T-helper 2 cell (primary cell): ENCODE measurements at regions not wholly inside any gene's neighbourhood (a gene's known extent, or its start where the extent isn't known, plus 50 kb on each side); places are given as distances from the start of the nearest gene placed in this dataset.
A peak's percentile ranks its signal among the peaks of the same experiment; 100 is the strongest.
"Not testable (repeated sequence)": the region's sequence is repeated elsewhere in the genome, so short reads cannot be mapped to it uniquely, and the experiment has no call there.

Source experiments
- DNase-seq, 5 experiments: peaks; one replicate each; pipeline versions ENCODE4 v3.0.0 to v3.0.0-alpha.2; 2012 to 2022

- DNase-seq: no peak
Measured at GRCh38 chr22:25420471-25420924, 144.0 kb upstream of the GRK3 start.

DNA sequence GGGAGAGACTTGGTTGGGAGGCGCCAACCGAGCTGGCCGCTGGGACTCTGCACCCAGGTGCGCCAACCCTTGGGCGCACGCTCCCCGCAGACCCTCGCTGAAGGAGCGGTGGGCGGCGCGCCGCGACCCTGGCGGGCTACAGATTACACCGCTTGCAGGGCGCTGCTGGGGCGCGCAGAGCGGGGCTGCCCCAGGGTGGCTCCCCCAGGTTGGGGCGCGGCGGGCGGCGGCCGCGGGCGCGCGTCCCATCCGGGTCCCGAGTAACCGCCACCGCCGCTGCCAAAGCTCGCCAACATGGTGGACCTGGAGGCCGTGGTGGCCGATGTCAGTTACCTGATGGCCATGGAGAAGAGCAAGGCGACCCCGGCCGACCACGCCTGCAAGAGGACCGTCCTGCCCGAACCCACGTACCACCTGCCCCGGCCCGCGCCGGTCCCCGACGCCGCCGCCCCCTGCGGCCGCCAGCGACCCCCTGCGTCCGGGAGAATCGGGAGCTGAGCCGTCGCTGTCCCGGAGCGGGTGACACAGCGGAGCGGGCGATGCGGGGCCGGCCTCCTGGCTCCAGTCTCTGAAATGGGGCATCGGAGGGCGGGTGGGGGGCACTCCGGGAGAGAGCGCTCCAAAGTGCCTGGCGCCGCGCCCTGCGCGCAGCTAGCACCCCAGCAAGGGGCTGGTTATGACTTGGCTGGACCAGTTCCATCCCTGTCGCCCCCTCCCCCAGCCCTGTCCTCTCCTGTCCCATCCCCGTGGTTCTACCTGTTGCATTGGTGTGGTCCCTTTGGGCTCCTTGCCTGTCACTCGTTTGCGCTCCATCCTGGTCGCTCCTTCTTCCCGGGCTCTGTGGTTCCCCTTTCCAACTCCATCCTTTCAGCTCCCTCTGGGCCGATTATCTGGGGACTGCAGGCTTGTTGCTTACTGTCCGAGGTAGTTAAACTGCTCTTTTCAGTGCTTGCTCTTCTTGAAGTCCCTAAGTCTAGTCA is 143.3 kb upstream of the GRK3 start:
- DNase-seq: no peak

DNA sequence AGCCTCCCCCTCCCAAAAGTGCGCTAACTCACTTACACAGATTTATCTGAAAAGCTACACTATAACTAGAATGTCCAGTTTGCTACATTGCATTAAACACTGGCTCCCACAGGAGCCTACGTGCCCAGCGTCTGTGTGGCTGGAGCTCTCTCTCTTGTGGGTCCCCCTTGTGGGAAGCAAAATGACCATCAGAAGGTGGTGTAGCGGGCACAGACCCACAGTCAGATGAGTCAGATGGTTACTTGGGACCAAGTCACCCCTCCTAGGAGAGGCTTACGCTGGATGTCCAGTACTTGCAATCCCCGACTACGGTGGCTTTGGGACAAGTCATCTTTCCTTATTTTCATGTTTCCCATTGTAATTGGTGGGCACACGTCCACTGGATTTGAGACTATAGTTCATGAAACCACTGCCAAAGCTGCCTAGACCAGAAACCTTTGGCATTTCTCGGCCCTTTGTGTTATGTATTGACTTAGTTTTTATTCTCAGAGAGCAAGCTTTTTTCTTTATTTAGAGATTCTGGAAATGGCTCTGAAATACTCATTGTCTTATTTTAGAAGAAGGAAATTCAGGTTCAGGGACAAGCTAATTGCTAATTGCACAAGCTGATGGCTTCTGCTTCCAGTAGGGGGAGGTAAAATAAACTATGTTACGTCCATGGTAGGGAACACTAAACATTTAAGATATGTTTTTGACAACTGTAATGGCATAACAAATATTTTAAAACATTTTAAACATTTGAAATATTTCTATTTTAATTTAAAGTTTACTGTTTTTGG is 137.8 kb upstream of the GRK3 start:
- not testable (repeated sequence) for DNase-seq

DNA sequence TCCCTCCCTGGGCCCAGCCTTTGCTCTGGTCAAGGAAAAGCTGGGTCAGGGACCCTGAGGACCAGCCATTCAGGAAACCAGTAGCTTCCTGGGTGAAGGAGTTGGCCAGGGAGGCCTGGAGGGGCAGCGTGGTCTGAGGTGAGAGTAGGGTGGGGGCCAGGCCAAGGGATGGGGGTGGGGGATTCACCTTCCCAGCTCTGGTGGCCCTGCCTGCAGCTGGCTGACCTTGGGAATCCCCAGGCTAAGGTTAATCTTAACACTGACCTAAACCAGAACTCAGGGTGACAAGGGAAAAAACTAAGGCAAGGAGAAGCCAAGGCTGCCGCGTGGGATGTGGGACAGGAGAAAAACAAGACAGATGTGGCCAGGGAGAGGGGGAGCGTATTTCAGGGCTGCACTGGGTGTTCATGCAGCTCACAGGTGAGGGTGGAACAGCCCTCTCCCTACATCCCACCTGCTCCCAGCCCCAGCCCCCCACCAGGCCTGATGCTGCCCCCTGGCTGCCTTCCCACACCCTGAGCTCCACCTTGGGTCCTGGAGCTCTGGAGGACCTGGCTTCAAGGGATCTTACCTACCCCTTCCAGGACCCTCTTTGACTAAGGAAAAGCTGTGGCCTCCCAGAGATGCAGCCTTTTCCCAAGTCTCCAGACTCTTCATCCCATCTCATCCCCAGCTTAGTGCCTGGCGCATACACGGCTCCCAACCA is 132.7 kb upstream of the GRK3 start:
- not testable (repeated sequence) for DNase-seq

DNA sequence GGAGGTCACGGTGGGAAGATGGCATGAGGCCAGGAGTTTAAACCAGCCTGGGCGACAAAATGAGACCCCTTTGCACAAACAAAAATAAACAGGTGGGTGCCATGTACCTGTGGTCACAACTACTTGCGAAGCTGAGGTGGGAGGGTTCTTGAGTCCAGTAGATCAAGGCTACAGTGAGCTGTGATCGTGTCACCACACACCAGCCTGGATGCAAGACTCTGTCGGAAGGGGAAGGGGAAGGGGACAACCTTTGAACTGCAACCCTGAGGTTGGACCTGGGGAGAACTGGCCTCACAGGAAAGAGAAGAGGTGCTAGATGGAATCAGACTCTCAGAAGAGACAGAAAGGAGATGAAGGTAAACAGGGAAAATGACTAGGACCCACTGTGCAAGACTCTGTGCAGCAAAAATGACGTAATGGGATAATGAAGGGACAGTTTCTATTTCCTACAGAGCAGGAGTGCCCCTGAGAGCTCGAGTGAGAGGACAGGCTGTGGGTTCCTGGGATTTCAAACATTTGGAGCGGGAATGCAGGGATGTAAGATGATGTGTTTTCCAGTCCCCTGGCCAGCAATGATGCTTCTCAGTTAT is 131.0 kb upstream of the GRK3 start:
- DNase-seq: not testable (repeated sequence)

GRCh38 chr22:25437414-25438160 is 126.9 kb upstream of the GRK3 start:
- no peak for DNase-seq

DNA sequence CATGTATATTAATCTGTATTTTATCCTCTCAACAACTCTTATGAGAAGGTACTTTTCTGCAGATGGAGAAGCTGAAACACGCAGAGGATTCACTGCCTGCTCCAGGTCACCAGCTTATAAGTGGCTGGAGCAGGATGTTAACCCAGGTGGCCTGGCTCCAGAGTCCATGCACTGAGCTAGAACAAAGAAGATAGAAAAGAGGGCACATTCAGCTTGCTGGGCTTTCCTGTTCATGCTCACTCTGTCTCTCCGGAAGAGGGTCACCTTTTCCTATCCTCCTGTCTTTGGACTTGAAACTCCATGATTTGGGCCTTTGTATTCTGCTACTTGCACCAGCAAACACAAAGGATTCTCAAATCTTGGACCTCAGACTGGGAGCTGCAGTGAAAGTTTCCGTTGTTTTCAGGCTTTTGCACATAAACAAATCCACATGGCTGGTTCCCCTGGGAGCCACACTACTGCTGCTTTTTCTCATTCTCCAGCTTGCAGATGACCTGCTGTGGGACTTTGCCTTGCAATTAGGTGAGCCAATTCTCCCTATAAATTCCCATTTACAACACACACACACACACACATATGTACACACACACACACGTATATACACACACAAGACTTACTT is 117.3 kb upstream of the GRK3 start:
- DNase-seq: no peak

DNA sequence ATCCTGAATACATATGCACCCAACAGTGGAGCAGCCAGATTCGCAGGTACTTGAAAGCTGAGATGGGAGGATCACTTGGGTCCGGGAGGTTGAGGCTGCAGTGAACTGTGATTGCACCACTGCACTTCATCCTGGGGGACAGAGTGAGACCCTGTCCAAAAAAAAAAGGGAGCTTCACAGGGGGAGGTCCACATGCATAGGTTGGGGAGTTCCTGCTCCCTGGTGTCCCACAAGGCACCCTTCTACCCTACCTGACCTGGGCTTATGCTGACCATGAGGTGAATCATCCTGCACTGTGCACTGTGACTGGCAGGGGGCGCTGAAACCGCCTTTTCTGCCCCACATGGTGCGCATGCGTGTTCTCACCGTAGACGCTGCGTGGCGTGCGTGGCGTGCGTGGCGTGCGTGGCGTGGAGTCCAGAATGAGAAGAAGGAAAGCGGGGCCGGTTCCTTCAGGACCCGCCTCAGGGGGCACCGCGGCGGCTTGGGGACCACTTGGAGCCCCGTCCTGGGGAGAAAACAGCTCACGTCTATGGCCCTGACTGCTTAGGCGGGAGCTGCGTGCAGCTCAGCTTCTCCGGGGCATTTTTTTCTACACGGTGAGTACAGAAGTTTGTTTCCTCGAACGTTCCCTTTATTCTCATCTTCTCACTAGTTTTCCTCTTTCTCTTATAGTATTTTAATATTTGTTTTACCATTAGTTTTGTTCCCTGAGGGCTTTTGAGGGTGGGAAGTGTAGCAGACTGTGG is 116.6 kb upstream of the GRK3 start:
- DNase-seq: peak; percentile 74 to 89 (median 82)

GRCh38 chr22:25448435-25449051 is 115.9 kb upstream of the GRK3 start:
- DNase-seq: peak in 1 of 5 experiments; percentile 47

- DNase-seq: no peak
Measured at GRCh38 chr22:25449781-25450317, 114.6 kb upstream of the GRK3 start.

- no peak for DNase-seq
Measured at GRCh38 chr22:25451480-25452114, 112.9 kb upstream of the GRK3 start.

- no peak for DNase-seq
Measured at GRCh38 chr22:25452116-25452700, 112.3 kb upstream of the GRK3 start.

DNA sequence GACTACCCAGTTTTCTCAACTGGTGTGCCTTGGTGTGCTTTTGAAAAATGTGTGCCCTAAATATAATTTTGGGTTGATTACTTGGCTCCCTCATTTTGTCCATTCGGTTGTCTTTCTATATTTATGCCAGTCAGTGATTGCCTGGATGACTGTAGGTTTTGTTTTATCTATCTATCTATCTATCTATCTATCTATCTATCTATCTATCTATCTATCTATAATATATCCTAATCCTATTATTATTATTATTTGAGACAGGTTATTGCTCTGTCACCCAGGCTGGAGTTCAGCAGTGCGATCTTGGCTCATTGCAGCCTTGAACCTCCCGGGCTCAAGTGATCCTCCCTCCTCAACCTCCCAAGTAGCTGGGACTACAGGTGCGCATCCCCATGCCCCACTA is 111.4 kb upstream of the GRK3 start:
- no peak for DNase-seq

- DNase-seq: no peak
Measured at GRCh38 chr22:25453557-25453956, 110.9 kb upstream of the GRK3 start.

GRCh38 chr22:25456300-25457043 is 108.0 kb upstream of the GRK3 start:
- DNase-seq: not testable (repeated sequence)

DNA sequence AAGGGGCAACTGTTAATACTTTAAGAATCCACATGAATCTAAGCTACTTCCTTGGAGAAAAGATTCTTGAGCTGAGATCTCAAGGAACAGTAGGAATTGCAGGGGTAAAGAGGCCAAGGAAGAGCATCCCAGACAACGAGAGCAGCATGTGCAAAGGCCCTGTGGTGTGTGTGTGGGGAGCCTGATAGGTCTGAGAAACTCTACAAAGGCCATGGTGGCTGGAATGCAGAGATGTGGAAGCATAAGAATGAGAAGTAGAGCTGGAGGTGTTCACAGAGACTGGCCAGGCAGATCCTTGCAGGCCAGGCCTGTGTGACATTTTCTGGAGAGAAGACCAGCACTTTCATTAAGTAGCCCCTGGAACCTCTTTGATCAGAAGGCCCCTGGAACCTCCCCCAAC is 105.8 kb upstream of the GRK3 start:
- DNase-seq: not testable (repeated sequence)

- not testable (repeated sequence) for DNase-seq
Measured at GRCh38 chr22:25460682-25461081, 103.8 kb upstream of the GRK3 start.

GRCh38 chr22:25461301-25461700 is 103.2 kb upstream of the GRK3 start:
- no peak for DNase-seq
